Activated CD8-positive, alpha-beta T cell treated with anti-CD3 and anti-CD28 coated beads for 36 hours (primary cell): ENCODE measurements at regions not wholly inside any gene's neighbourhood (a gene's known extent, or its start where the extent isn't known, plus 50 kb on each side); places are given as distances from the start of the nearest gene placed in this dataset.
"Not testable (repeated sequence)": the region's sequence is repeated elsewhere in the genome, so short reads cannot be mapped to it uniquely, and the experiment has no call there.

Experiments
- ATAC-seq: fragments of 200-7000 bp; cut with Tn5 transposase; one replicate; pipeline ENCODE4 v1.10.0; 2021; ENCODE audit warnings: mild to moderate bottlenecking, moderate library complexity
- CTCF ChIA-PET: fragments of 350-600 bp; sonication (Branson Sonifier 250); formaldehyde crosslinking; loops from one replicate; lab custom pipeline; 2021; ENCODE audit warnings: antibody characterized with exemption; lab: Charles Lee
- POLR2A ChIA-PET: fragments of 350-600 bp; sonication (Branson Sonifier 250); formaldehyde crosslinking; loops from one replicate; lab custom pipeline; 2021; ENCODE audit warnings: antibody characterized with exemption; lab: Charles Lee
- DNase-seq: peaks from one replicate; pipeline ENCODE4 v3.0.0-alpha.2; 2020
- H3K27ac Mint-ChIP-seq: one replicate; pipeline ENCODE4 v1.8.0; 2021; ENCODE audit warnings: mild to moderate bottlenecking, mixed read lengths
- H3K27me3 Mint-ChIP-seq: one replicate; pipeline ENCODE4 v1.8.0; 2021; ENCODE audit warnings: mixed read lengths
- H3K36me3 Mint-ChIP-seq: one replicate; pipeline ENCODE4 v1.8.0; 2021; ENCODE audit warnings: low read depth, mixed read lengths
- H3K4me1 Mint-ChIP-seq: one replicate; pipeline ENCODE4 v1.8.0; 2021; ENCODE audit warnings: low read depth, mixed read lengths
- H3K4me3 Mint-ChIP-seq: one replicate; pipeline ENCODE4 v1.8.0; 2021; ENCODE audit warnings: mild to moderate bottlenecking, moderate library complexity, mixed read lengths
- H3K9me3 Mint-ChIP-seq: one replicate; pipeline ENCODE4 v1.8.0; 2021; ENCODE audit warnings: mixed read lengths
- intact Hi-C: fragments of 100-400 bp; cut with micrococcal nuclease; formaldehyde crosslinking; loops from one replicate; pipeline ENCODE4 v1.10.0; 2022
- TF ChIP-seq, protein P1 (sequence below): fragments of 200-600 bp; IDR thresholded peaks from one replicate; pipeline ENCODE4 v1.8.0; 2022; ENCODE audit warnings: antibody characterized with exemption, mild to moderate bottlenecking

- no peaks in the 10 kb centered on the region for H3K9me3 Mint-ChIP-seq
- no peaks in the 10 kb centered on the region for H3K27me3 Mint-ChIP-seq
- ATAC-seq: no peak
- CTCF ChIA-PET: no interaction called here
- H3K4me3 Mint-ChIP-seq: no peak overlapping the region
- TF ChIP-seq, protein P1, sequence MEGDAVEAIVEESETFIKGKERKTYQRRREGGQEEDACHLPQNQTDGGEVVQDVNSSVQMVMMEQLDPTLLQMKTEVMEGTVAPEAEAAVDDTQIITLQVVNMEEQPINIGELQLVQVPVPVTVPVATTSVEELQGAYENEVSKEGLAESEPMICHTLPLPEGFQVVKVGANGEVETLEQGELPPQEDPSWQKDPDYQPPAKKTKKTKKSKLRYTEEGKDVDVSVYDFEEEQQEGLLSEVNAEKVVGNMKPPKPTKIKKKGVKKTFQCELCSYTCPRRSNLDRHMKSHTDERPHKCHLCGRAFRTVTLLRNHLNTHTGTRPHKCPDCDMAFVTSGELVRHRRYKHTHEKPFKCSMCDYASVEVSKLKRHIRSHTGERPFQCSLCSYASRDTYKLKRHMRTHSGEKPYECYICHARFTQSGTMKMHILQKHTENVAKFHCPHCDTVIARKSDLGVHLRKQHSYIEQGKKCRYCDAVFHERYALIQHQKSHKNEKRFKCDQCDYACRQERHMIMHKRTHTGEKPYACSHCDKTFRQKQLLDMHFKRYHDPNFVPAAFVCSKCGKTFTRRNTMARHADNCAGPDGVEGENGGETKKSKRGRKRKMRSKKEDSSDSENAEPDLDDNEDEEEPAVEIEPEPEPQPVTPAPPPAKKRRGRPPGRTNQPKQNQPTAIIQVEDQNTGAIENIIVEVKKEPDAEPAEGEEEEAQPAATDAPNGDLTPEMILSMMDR: no peak
- H3K4me1 Mint-ChIP-seq: no peaks in the 10 kb centered on the region
- H3K27ac Mint-ChIP-seq: no peak overlapping the region
- intact Hi-C loops: no loop called here
- DNase-seq: no peak
- POLR2A ChIA-PET: no interaction called here
- H3K36me3 Mint-ChIP-seq: no peaks in the 10 kb centered on the region
Observed at GRCh38 chr15:62904041-62904910, 138.3 kb upstream of the TPM1 start.

GRCh38 chr15:62906627-62907026 lies 135.9 kb upstream of the TPM1 start:
- Mint-ChIP-seq H3K4me3 (no peak overlapping the region), H3K9me3 (no peaks in the 10 kb centered on the region), H3K27ac (no peak overlapping the region), H3K36me3 (no peaks in the 10 kb centered on the region), H3K27me3 (peaks cover 2% of the 10 kb centered on the region), H3K4me1 (no peaks in the 10 kb centered on the region)
- DNase-seq (no peak), ATAC-seq (no peak)
- TF ChIP-seq, protein P1: no peak
- intact Hi-C loops: no loop called here
- ChIA-PET POLR2A (no interaction called here), CTCF (no interaction called here)

GRCh38 chr15:62907275-62907674 lies 135.3 kb upstream of the TPM1 start:
- H3K9me3 Mint-ChIP-seq: no peaks in the 10 kb centered on the region
- H3K4me3 Mint-ChIP-seq: no peak overlapping the region
- ChIA-PET POLR2A (no interaction called here), CTCF (interaction anchor here (1.0 kb wide), 1 partner anchor 23 kb away, joined by 3 read pairs; no protein-coding TSS in a partner anchor)
- no peak overlapping the region for H3K27ac Mint-ChIP-seq
- DNase-seq (no peak), ATAC-seq (no peak)
- intact Hi-C loops: no loop called here
- H3K36me3 Mint-ChIP-seq: no peaks in the 10 kb centered on the region
- TF ChIP-seq, protein P1: no peak
- peaks cover 2% of the 10 kb centered on the region for H3K27me3 Mint-ChIP-seq
- H3K4me1 Mint-ChIP-seq: no peaks in the 10 kb centered on the region

DNA sequence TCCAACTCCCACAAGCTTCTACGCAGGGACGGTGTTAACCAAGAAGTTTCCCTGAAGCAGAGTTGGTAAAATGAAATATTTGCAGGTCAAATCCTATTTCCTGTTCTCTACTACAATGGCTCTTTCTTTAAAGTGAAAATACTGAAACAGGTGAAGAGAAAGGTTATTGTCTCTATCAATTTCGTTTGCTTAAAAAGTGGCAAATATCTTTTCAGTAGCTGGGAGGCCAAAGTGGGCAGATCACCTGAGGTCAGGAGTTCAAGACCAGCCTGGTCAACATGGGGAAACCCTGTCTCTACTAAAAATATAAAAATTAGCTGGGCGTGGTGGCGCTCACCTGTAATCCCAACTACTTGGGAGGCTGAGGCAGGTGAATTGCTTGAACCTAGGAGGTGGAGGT lies 134.2 kb upstream of the TPM1 start:
- POLR2A ChIA-PET, ATAC-seq, H3K4me1 Mint-ChIP-seq, H3K36me3 Mint-ChIP-seq, H3K9me3 Mint-ChIP-seq, H3K27me3 Mint-ChIP-seq, intact Hi-C loops, DNase-seq, H3K4me3 Mint-ChIP-seq, H3K27ac Mint-ChIP-seq: not testable (repeated sequence)
- CTCF ChIA-PET: interaction anchor here (1.3 kb wide), 1 partner anchor 24 kb away, joined by 3 read pairs; no protein-coding TSS in a partner anchor

DNA sequence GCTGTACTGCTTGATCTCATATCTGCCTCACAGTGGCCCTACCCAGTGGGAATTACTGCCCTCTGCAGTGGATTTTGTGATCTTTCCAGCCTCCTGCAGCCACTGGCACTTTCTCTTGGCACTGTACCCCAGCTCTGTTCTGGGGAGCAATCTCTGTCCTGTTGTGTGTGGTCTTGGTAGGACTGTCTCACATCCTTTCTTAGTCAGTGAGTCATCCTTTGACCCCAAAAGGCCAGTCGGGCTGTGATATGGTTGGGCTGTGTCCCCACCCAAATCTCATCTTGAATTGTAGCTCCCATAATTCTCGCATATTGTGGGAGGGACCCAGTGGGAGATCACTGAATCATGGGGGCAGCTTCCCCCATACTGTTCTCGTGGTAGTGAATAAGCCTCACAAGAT lies 133.3 kb upstream of the TPM1 start:
- intact Hi-C loops: no loop called here
- TF ChIP-seq, protein P1: no peak
- DNase-seq (no peak), ATAC-seq (no peak)
- no peaks in the 10 kb centered on the region for H3K4me1 Mint-ChIP-seq
- H3K4me3 Mint-ChIP-seq: no peak overlapping the region
- no peaks in the 10 kb centered on the region for H3K36me3 Mint-ChIP-seq
- no peak overlapping the region for H3K27ac Mint-ChIP-seq
- ChIA-PET POLR2A (no interaction called here), CTCF (interaction anchor here (1.3 kb wide), 1 partner anchor 25 kb away, joined by 3 read pairs; no protein-coding TSS in a partner anchor)
- no peaks in the 10 kb centered on the region for H3K9me3 Mint-ChIP-seq
- peaks cover 2% of the 10 kb centered on the region for H3K27me3 Mint-ChIP-seq
